GM18873 (cell line): ENCODE measurements at regions not wholly inside any gene's neighbourhood (a gene's known extent, or its start where the extent isn't known, plus 50 kb on each side); places are given as distances from the start of the nearest gene placed in this dataset.

Experiments used
- ATAC-seq: cut with Tn5 transposase; IDR thresholded peaks from one replicate; pipeline ENCODE4 v1.9.1; 2021; ENCODE audit warnings: mild to moderate bottlenecking, moderate library complexity, moderate number of reproducible peaks; ENCODE audit not compliant: unreplicated experiment, low FRiP score

- no peak for ATAC-seq
Observed at GRCh38 chr1:221328371-221328770, 413.5 kb downstream of the DUSP10 start.

GRCh38 chr1:221331273-221332183 is 410.4 kb downstream of the DUSP10 start:
- ATAC-seq: no peak

- ATAC-seq: no peak
Observed at GRCh38 chr1:221334062-221334461, 407.8 kb downstream of the DUSP10 start.

- ATAC-seq: no peak
Observed at GRCh38 chr1:221335161-221336101, 406.5 kb downstream of the DUSP10 start.

GRCh38 chr1:221336126-221336525 is 405.8 kb downstream of the DUSP10 start:
- no peak for ATAC-seq

GRCh38 chr1:221337106-221337505 is 404.8 kb downstream of the DUSP10 start:
- ATAC-seq: no peak

GRCh38 chr1:221343136-221343535 is 398.8 kb downstream of the DUSP10 start:
- ATAC-seq: no peak

GRCh38 chr1:221343607-221344006 is 398.3 kb downstream of the DUSP10 start:
- no peak for ATAC-seq

- no peak for ATAC-seq
Observed at GRCh38 chr1:221344693-221345092, 397.2 kb downstream of the DUSP10 start.

GRCh38 chr1:221347706-221348105 is 394.2 kb downstream of the DUSP10 start:
- no peak for ATAC-seq

- no peak for ATAC-seq
Observed at GRCh38 chr1:221350091-221350490, 391.8 kb downstream of the DUSP10 start.

- ATAC-seq: no peak
Observed at GRCh38 chr1:221356693-221357092, 385.2 kb downstream of the DUSP10 start.

- no peak for ATAC-seq
Observed at GRCh38 chr1:221363039-221363438, 378.9 kb downstream of the DUSP10 start.

- no peak for ATAC-seq
Observed at GRCh38 chr1:221366495-221367110, 375.3 kb downstream of the DUSP10 start.

GRCh38 chr1:221371705-221372104 is 370.2 kb downstream of the DUSP10 start:
- ATAC-seq: no peak

- no peak for ATAC-seq
Observed at GRCh38 chr1:221373795-221374194, 368.1 kb downstream of the DUSP10 start.

- ATAC-seq: no peak
Observed at GRCh38 chr1:221376286-221376685, 365.6 kb downstream of the DUSP10 start.

GRCh38 chr1:221381910-221382623 is 359.8 kb downstream of the DUSP10 start:
- no peak for ATAC-seq

GRCh38 chr1:221392453-221392852 is 349.4 kb downstream of the DUSP10 start:
- no peak for ATAC-seq

- no peak for ATAC-seq
Observed at GRCh38 chr1:221394011-221394544, 347.8 kb downstream of the DUSP10 start.
